Embryonic facial prominence (tissue), 1 donor: ENCODE measurements at regions not wholly inside any gene's neighbourhood (a gene's known extent, or its start where the extent isn't known, plus 50 kb on each side); places are given as distances from the start of the nearest gene placed in this dataset.
"Not testable (repeated sequence)": the region's sequence is repeated elsewhere in the genome, so short reads cannot be mapped to it uniquely, and the experiment has no call there.

Experiments
- DNase-seq: peaks from one replicate; pipeline ENCODE4 v3.0.0-alpha.2; 2016; ENCODE audit errors: extremely low spot score

GRCh38 chr1:245102149-245102548 is 52.6 kb upstream of the KIF26B start:
- DNase-seq: not testable (repeated sequence)

GRCh38 chr1:245099401-245099800 is 55.4 kb upstream of the KIF26B start:
- no peak for DNase-seq

- DNase-seq: no peak
Observed at GRCh38 chr1:245098924-245099323, 55.9 kb upstream of the KIF26B start.

GRCh38 chr1:245096311-245097066 is 58.3 kb upstream of the KIF26B start:
- DNase-seq: no peak

- DNase-seq: no peak
Observed at GRCh38 chr1:245095903-245096302, 58.9 kb upstream of the KIF26B start.

GRCh38 chr1:245094954-245095353 is 59.8 kb upstream of the KIF26B start:
- DNase-seq: no peak

- DNase-seq: no peak
Observed at GRCh38 chr1:245094092-245094491, 60.7 kb upstream of the KIF26B start.

GRCh38 chr1:245092638-245092976 is 62.2 kb upstream of the KIF26B start:
- DNase-seq: no peak

- DNase-seq: no peak
Observed at GRCh38 chr1:245091818-245092637, 62.8 kb upstream of the KIF26B start.

GRCh38 chr1:245091171-245091621 is 63.6 kb upstream of the KIF26B start:
- no peak for DNase-seq

GRCh38 chr1:245090491-245091090 is 64.2 kb upstream of the KIF26B start:
- DNase-seq: no peak

- DNase-seq: no peak
Observed at GRCh38 chr1:245087723-245088122, 67.1 kb upstream of the KIF26B start.

- no peak for DNase-seq
Observed at GRCh38 chr1:245086389-245086969, 68.3 kb upstream of the KIF26B start.

GRCh38 chr1:245085508-245086095 is 69.2 kb upstream of the KIF26B start:
- no peak for DNase-seq

- DNase-seq: no peak
Observed at GRCh38 chr1:245084551-245084950, 70.2 kb upstream of the KIF26B start.

GRCh38 chr1:245079021-245079609 is 75.7 kb upstream of the KIF26B start:
- no peak for DNase-seq

- DNase-seq: no peak
Observed at GRCh38 chr1:245074898-245075297, 79.9 kb upstream of the KIF26B start.

GRCh38 chr1:245074232-245074747 is 80.5 kb upstream of the KIF26B start:
- DNase-seq: no peak

GRCh38 chr1:245070836-245071615 is 83.8 kb upstream of the KIF26B start:
- no peak for DNase-seq

GRCh38 chr1:245067257-245067656 is 87.5 kb upstream of the KIF26B start:
- DNase-seq: no peak
